OCI-LY1 (cell line): ENCODE measurements at regions not wholly inside any gene's neighbourhood (a gene's known extent, or its start where the extent isn't known, plus 50 kb on each side); places are given as distances from the start of the nearest gene placed in this dataset.

Experiments used
- H2AFZ ChIP-seq: fragments of 200-600 bp; sonication (generic), shearing (Covaris generic); 2 replicates; pipeline ENCODE4 v1.6.0; 2014; ENCODE audit warnings: antibody characterized with exemption, mild to moderate bottlenecking, low read length
- H3F3A ChIP-seq: fragments of 200-600 bp; sonication (generic), shearing (Covaris generic); 2 replicates; pipeline ENCODE4 v1.6.0; 2014; ENCODE audit warnings: mild to moderate bottlenecking, antibody characterized with exemption, low read length, moderate library complexity; ENCODE audit not compliant: insufficient read depth
- H3K27ac ChIP-seq: fragments of 200-600 bp; sonication (generic); 2 replicates; pipeline ENCODE4 v1.5.1; 2014; ENCODE audit warnings: low read length, mixed run types, mild to moderate bottlenecking, low read depth; ENCODE audit not compliant: poor library complexity, severe bottlenecking
- H3K27me3 ChIP-seq: fragments of 200-600 bp; sonication (generic); 2 replicates; pipeline ENCODE4 v1.6.0; 2014; ENCODE audit warnings: antibody characterized with exemption, mild to moderate bottlenecking, low read length, moderate library complexity; ENCODE audit not compliant: insufficient read depth
- H3K36me3 ChIP-seq: fragments of 200-600 bp; sonication (generic); 2 replicates; pipeline ENCODE4 v1.6.1; 2014; ENCODE audit warnings: mild to moderate bottlenecking, antibody characterized with exemption, low read length, moderate library complexity, mixed read lengths; ENCODE audit not compliant: insufficient read depth
- H3K4me1 ChIP-seq: fragments of 200-600 bp; sonication (generic); 2 replicates; pipeline ENCODE4 v1.5.1; 2014; ENCODE audit warnings: mild to moderate bottlenecking, low read length, moderate library complexity; ENCODE audit not compliant: insufficient read depth, severe bottlenecking
- H3K4me2 ChIP-seq: fragments of 200-600 bp; sonication (generic), shearing (Covaris generic); 2 replicates; pipeline ENCODE4 v1.6.1; 2014; ENCODE audit warnings: low read length
- H3K4me3 ChIP-seq: fragments of 200-600 bp; sonication (generic); 2 replicates; pipeline ENCODE4 v1.5.1; 2014; ENCODE audit warnings: low read length, low read depth, mild to moderate bottlenecking, mixed read lengths; ENCODE audit not compliant: poor library complexity, severe bottlenecking
- H3K79me2 ChIP-seq: fragments of 200-600 bp; shearing (Covaris generic); 2 replicates; pipeline ENCODE4 v1.6.1; 2016; ENCODE audit warnings: mixed run types, low read length, mixed read lengths; ENCODE audit not compliant: insufficient read depth
- H3K9ac ChIP-seq: fragments of 200-600 bp; sonication (generic), shearing (Covaris generic); 2 replicates; pipeline ENCODE4 v1.6.1; 2014; ENCODE audit warnings: mild to moderate bottlenecking, low read length, mixed read lengths
- H3K9me2 ChIP-seq: fragments of 200-600 bp; sonication (generic), shearing (Covaris generic); 2 replicates; pipeline ENCODE4 v1.6.1; 2014; ENCODE audit warnings: low read depth, mild to moderate bottlenecking, low read length, mixed read lengths
- H3K9me3 ChIP-seq: fragments of 200-600 bp; shearing (Covaris generic); 2 replicates; pipeline ENCODE4 v1.6.1; 2014; ENCODE audit warnings: low read length, mixed read lengths
- H4K20me1 ChIP-seq: fragments of 200-600 bp; sonication (generic), shearing (Covaris generic); 2 replicates; pipeline ENCODE4 v1.6.0; 2016; ENCODE audit warnings: mild to moderate bottlenecking, low read length; ENCODE audit not compliant: insufficient read depth
- EZH2 ChIP-seq: fragments of 200-600 bp; sonication (generic), shearing (Covaris generic); IDR thresholded peaks from 2 replicates; pipeline ENCODE4 v1.8.0; 2017; ENCODE audit warnings: borderline replicate concordance, mixed run types, mild to moderate bottlenecking, antibody characterized with exemption, low read length, moderate library complexity, mixed read lengths
- TF ChIP-seq, protein P1 (sequence below): fragments of 200-600 bp; sonication (generic), shearing (Covaris generic); IDR thresholded peaks from 2 replicates; pipeline ENCODE4 v1.5.1; 2017; ENCODE audit warnings: mild to moderate bottlenecking, antibody characterized with exemption, low read length, moderate library complexity, mixed read lengths

DNA sequence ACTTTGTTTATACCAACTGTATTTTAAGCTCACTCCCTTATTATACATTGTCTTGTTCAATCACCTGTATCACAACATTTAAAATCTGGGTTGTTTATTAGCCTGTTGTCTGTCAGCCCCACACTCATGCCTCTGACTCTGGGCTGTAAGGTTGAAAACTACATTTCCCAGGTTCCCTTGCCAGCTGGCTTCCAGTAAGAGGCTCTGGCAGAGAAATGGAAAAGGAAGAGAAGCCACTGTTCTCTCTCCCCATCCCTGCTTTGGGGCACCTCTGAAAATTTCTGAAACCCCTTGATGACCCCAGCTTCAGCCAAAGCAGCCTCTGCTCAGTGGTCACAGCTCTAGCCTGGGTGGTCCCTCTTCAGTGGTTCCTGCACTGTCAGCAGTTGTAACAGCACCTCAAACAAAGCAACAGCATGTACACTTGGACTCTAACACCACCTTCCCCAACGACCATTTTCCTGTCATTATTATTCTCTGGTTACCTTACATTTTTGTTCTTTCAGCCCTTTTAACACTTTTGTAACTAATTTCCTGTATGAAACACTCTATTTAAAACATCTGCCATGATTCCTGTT is 108.9 kb upstream of the LGALSL start:
- Histone ChIP-seq H3K4me2 (no peak overlapping the region), H3K27me3 (no peaks in the 10 kb centered on the region), H3K9me3 (no peaks in the 10 kb centered on the region), H3K79me2 (no peaks in the 10 kb centered on the region), H2AFZ (no peak overlapping the region), H3K36me3 (no peaks in the 10 kb centered on the region), H3F3A (no peaks in the 10 kb centered on the region), H3K4me1 (no peaks in the 10 kb centered on the region), H3K9ac (no peak overlapping the region), H4K20me1 (no peaks in the 10 kb centered on the region), H3K4me3 (no peak overlapping the region), H3K9me2 (no peaks in the 10 kb centered on the region), H3K27ac (no peak overlapping the region)
- no peak for TF ChIP-seq EZH2

DNA sequence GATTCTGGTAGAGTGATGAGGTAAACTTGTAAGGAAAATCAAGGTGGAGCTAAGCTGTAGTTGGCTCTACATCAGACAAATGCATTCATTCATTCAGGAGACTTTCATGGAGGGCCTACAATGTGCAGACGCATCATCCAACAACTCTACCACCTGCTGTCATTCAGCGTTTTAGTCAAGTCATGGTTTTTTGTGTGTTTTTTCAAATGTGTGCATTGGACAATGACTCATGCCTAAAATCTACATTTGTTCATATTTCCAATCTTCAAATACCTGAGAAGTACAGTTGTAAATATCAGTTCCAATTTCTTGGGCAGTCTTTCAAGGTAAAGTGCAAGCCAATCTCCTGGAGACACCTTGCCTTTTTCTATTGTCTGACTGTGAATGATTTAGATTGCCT is 108.0 kb upstream of the LGALSL start:
- no peaks in the 10 kb centered on the region for H4K20me1 ChIP-seq
- H2AFZ ChIP-seq: no peak overlapping the region
- H3K79me2 ChIP-seq: no peaks in the 10 kb centered on the region
- no peaks in the 10 kb centered on the region for H3K27me3 ChIP-seq
- no peak overlapping the region for H3K4me3 ChIP-seq
- H3K9me3 ChIP-seq: no peaks in the 10 kb centered on the region
- no peak overlapping the region for H3K27ac ChIP-seq
- TF ChIP-seq, protein P1, sequence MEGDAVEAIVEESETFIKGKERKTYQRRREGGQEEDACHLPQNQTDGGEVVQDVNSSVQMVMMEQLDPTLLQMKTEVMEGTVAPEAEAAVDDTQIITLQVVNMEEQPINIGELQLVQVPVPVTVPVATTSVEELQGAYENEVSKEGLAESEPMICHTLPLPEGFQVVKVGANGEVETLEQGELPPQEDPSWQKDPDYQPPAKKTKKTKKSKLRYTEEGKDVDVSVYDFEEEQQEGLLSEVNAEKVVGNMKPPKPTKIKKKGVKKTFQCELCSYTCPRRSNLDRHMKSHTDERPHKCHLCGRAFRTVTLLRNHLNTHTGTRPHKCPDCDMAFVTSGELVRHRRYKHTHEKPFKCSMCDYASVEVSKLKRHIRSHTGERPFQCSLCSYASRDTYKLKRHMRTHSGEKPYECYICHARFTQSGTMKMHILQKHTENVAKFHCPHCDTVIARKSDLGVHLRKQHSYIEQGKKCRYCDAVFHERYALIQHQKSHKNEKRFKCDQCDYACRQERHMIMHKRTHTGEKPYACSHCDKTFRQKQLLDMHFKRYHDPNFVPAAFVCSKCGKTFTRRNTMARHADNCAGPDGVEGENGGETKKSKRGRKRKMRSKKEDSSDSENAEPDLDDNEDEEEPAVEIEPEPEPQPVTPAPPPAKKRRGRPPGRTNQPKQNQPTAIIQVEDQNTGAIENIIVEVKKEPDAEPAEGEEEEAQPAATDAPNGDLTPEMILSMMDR: no peak
- TF ChIP-seq EZH2: no peak
- no peak overlapping the region for H3K4me2 ChIP-seq
- H3K9me2 ChIP-seq: no peaks in the 10 kb centered on the region
- H3F3A ChIP-seq: no peaks in the 10 kb centered on the region
- H3K4me1 ChIP-seq: no peaks in the 10 kb centered on the region
- H3K36me3 ChIP-seq: no peaks in the 10 kb centered on the region
- H3K9ac ChIP-seq: no peak overlapping the region

DNA sequence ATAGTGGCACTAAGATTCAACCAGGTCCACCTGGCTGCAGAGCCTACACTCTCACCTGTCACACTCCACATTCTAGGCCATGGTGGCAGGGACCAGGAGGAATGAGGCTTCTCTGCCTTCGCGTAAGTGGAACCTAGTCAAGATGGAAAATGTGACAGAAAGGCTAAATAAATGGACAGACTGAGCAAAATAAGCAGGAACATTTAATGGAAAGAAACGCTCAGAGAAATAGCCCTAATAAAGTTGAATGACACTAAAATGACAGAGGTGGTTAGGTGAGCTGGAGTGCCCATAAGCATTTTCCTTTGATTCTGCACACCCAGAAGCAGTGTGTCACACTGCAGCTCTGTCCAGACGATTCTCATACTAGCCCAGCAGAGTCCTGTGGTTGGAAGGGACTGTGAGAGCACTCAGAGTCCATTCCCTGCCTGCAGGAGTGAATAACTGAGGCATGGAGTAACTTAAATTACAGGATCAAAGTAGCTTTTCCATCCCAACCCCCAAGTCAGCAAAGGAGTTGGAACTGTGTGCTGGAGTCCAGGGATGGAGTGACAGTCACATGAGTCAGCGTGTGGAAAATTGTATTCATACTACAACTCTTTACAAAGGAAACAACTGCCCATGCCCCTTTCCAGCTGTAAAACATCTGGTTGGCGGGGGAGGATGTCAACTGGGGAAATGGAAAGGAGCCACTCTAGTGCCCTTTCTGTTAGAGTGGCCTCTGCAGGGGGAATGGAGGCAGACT is 105.4 kb upstream of the LGALSL start:
- H3K9me3 ChIP-seq: no peaks in the 10 kb centered on the region
- no peak overlapping the region for H3K27ac ChIP-seq
- no peaks in the 10 kb centered on the region for H3K36me3 ChIP-seq
- H3K27me3 ChIP-seq: no peaks in the 10 kb centered on the region
- no peaks in the 10 kb centered on the region for H3K79me2 ChIP-seq
- H4K20me1 ChIP-seq: no peaks in the 10 kb centered on the region
- no peak overlapping the region for H2AFZ ChIP-seq
- no peak overlapping the region for H3K4me2 ChIP-seq
- TF ChIP-seq, protein P1: no peak
- TF ChIP-seq EZH2: no peak
- H3K9me2 ChIP-seq: no peaks in the 10 kb centered on the region
- H3K4me3 ChIP-seq: no peak overlapping the region
- H3K9ac ChIP-seq: no peak overlapping the region
- no peaks in the 10 kb centered on the region for H3F3A ChIP-seq
- no peaks in the 10 kb centered on the region for H3K4me1 ChIP-seq
